Retinal pigment epithelial cell (primary cell): ENCODE measurements at regions not wholly inside any gene's neighbourhood (a gene's known extent, or its start where the extent isn't known, plus 50 kb on each side); places are given as distances from the start of the nearest gene placed in this dataset.

Experiments
- DNase-seq: peaks from one replicate; pipeline ENCODE4 v3.0.0-alpha.2; 2010; ENCODE audit warnings: low read depth
- H3K4me3 ChIP-seq: 2 replicates; pipeline ENCODE4 v1.5.1; 2011; ENCODE audit warnings: mild to moderate bottlenecking, low read length, control low read depth, moderate library complexity
- TF ChIP-seq, protein P1 (sequence below): conservative IDR thresholded peaks from 2 replicates; pipeline ENCODE4 v1.5.1; 2011; ENCODE audit warnings: low read depth, low read length, control low read depth, inconsistent platforms

DNA sequence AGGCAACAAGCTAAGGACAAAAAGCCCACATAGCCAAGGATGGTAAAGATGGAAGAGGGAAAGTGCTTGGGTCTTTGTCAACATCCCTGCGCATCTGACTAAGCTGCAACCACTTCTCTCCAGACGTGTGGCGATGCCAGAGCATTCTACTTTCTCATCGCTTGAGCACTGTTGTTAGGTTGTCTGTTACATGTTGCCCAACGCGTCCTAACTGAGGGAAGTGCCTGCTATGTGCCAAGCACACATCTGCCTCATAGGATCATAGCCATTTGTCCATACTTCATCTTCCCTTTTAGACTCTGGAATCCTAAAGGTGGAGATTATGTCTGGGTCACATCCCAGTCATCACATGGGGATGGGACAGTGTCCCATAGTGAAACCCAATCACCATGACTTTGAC, 464.9 kb downstream of the MATN1 start:
- H3K4me3 ChIP-seq, result no peak overlapping the region
- TF ChIP-seq, protein P1, sequence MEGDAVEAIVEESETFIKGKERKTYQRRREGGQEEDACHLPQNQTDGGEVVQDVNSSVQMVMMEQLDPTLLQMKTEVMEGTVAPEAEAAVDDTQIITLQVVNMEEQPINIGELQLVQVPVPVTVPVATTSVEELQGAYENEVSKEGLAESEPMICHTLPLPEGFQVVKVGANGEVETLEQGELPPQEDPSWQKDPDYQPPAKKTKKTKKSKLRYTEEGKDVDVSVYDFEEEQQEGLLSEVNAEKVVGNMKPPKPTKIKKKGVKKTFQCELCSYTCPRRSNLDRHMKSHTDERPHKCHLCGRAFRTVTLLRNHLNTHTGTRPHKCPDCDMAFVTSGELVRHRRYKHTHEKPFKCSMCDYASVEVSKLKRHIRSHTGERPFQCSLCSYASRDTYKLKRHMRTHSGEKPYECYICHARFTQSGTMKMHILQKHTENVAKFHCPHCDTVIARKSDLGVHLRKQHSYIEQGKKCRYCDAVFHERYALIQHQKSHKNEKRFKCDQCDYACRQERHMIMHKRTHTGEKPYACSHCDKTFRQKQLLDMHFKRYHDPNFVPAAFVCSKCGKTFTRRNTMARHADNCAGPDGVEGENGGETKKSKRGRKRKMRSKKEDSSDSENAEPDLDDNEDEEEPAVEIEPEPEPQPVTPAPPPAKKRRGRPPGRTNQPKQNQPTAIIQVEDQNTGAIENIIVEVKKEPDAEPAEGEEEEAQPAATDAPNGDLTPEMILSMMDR, result no peak
- DNase-seq, result no peak

DNA sequence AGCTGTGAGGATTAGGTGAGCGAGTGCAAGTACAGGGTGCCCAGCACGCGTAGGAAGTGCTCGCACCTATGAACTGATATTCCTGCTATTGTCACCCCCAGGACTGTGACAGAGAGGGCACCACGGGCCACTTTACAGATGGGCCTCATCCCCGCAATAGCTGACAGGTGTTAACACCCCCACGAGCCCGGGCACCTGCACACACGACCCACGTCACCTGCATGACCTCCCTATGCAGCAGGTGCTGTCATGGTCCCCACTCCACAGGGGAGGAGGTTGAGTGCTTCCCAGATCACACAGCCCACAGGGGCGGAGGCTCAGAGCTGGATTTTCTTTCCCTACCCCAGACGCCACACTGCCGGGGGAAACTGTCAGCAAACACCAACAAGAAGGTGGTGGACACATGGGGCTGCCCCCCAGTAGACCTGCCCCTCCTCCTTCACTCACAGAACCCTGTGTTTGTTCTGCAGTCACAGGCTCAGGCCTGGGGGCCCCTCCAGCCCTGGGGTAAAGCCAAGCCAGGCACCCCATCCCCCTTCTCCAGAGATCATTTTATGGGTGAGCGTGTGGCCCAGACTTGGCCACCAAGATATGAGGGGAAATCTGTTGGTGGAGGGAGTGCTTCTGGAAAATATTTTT, 465.5 kb downstream of the MATN1 start:
- no peak for DNase-seq
- TF ChIP-seq, protein P1, result no peak
- no peak overlapping the region for H3K4me3 ChIP-seq

DNA sequence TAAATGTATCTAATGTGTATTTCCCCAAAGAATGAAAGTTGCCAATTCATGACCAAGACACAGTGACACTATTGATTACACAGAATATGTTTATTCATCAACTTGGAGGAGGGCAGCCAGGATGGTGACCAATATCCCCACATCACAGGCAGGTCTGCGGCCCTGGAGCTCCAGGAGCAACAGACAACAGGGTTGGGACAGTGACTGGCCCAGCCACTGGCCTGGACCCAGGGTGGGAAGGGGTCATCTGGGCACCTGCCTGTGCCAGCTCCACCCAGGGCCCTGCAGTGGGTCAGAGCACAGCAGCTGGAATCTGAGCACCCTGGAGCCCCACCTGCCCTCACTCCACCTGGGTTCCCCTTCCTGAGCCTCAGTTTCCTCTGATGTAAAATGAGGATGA, 466.1 kb downstream of the MATN1 start:
- no peak overlapping the region for H3K4me3 ChIP-seq
- DNase-seq, result no peak
- TF ChIP-seq, protein P1, result no peak

DNA sequence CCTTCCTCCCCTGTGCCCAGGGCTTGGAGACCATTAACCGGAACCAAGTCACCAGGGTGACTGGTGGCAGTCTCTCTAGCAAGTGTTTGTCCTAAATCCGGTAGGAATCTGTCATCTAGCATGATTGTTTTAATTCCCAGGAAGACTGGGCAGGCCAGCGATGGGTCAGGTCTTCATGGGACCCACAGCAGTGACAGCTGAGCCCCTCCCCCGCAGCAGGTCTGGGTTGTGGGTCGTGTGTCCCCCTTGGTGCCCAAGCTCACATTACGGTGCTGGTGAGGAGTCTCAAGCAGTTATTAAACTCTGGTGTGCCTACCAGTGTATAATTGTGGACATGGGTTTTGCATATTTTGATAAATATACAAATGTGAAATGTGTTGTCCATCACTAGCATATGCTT, 466.5 kb downstream of the MATN1 start:
- TF ChIP-seq, protein P1, result no peak
- no peak for DNase-seq
- H3K4me3 ChIP-seq, result no peak overlapping the region

DNA sequence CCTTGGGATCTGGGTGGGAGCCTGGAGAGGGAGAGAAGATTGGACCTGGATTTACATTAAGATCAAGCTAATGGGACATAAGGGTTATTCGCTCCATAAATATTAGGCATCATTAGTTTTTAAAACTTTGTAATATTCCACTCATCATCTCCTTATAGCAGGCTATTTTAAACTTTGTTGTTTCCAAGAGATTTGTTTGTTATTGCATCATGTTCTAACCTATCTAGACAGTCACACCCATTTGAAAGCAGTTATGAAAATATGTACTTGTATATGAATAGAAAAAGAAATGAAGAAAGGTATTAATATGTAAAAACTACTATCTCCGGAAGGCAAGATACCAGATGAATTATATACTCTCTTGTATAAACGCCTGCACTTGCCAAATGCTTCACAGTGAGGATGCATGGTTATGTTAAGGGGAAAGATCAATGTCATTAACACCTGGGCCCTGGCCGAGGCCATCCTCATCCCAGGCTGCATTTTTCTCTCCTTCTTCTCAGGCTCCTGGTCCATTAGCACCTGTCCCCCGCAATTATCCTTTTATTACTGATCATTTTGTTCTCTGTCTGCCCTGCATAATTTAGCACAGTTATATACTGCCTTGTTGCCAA, 468.2 kb downstream of the MATN1 start:
- DNase-seq, result no peak
- H3K4me3 ChIP-seq, result no peak overlapping the region
- TF ChIP-seq, protein P1, result no peak

DNA sequence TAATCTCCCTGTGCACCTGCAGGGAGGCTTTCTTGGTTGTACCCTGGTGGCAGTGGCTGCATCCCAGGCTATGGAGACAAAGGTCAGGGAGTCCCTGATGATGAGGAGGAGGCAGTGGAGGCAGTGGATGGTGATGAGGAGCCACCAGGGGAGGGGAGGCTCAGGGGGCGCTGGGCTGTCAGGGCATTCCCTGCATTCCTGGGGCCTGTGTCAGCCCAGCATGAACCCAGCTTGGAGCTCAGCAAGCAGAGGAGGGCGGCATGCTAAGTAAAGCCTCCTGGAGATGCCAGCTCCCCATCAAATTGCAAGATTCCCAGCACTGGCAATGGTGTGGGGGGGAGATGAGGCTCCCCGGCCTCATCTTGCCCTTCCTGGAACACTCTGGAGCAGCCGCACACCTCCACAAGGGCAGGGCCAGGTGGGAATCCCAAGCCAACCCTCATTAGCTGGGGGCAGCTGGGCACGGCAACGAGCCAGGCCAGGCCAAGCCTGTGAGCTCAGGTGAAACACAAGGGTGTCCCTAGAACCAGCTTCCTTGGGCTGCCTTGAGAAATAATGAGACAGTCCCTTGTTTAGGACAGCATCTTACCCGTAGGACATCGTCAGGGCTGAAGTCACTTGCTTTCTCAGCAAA, 469.5 kb downstream of the MATN1 start:
- no peak overlapping the region for H3K4me3 ChIP-seq
- DNase-seq, result no peak
- TF ChIP-seq, protein P1, result no peak

DNA sequence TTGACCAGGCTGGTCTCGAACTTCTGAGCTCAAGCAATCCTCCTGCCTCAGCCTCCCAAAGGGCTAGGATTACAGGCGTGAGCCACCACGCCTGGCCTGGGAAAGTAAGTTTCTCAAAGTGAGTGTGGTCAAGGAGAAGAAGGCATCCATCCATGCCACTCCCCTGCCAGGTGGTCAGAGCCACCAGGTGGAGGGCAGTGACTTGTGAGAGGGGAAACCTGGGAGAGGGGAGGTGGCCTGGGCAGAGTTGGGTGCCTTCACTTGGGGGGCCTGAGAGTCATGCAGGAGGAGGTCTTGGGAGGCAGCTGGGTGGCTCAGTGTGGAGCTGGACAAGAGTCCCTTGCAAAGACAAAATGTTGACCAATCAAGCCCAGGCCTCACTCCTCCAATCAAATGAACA, 470.0 kb downstream of the MATN1 start:
- TF ChIP-seq, protein P1, result no peak

More for the DNA sequence above, 470.0 kb downstream of the MATN1 start:
- DNase-seq, result no peak
- H3K4me3 ChIP-seq, result no peak overlapping the region
